ENCODE measurements at regions not wholly inside any gene's neighbourhood (a gene's known extent, or its start where the extent isn't known, plus 50 kb on each side); places are given as distances from the start of the nearest gene placed in this dataset.

GRCh38 chr5:77157732-77158532 lies 52.5 kb upstream of the PDE8B start:
- DNase-seq = no peak
- H3K36me3 ChIP-seq (ENCODE audit: control insufficient read depth in 1 of 2, insufficient read depth in 2 of 2, low read length in 2 of 2) = no peaks in the 10 kb centered on the region
- no peak overlapping the region for H3K4me2 ChIP-seq (ENCODE audit: low read length)
- no peak overlapping the region for H3K18ac ChIP-seq (ENCODE audit: low read length)
- H3K27me3 ChIP-seq (ENCODE audit: insufficient read depth, low read length) = no peaks in the 10 kb centered on the region
- no peak overlapping the region for H3K27ac ChIP-seq (ENCODE audit: low read depth, low read length)
- H3K9me3 ChIP-seq (ENCODE audit: insufficient read depth, low read depth, low read length) = no peaks in the 10 kb centered on the region
- H2BK120ac ChIP-seq (ENCODE audit: insufficient read depth, low read length, poor library complexity) = no peak overlapping the region
- no peak overlapping the region for H4K12ac ChIP-seq (ENCODE audit: low read depth, low read length)
- WGBS (ENCODE audit: extremely low coverage, insufficient coverage, insufficient read length) = no CpG with 5 or more reads among the region's 5 CpGs
- H4K8ac ChIP-seq (ENCODE audit: low read depth, low read length) = no peak overlapping the region
- H3K4me1 ChIP-seq (ENCODE audit: control insufficient read depth in 1 of 2, insufficient read depth in 2 of 2, low read length in 2 of 2) = no peaks in the 10 kb centered on the region
- H3K9ac ChIP-seq (ENCODE audit: low read length) = peak overlapping the region; percentile 19
- no peak overlapping the region for H3K23ac ChIP-seq (ENCODE audit: low read length)
- H3K14ac ChIP-seq (ENCODE audit: low read length) = no peak overlapping the region
- no peak overlapping the region for H3K4me3 ChIP-seq (ENCODE audit: low read depth, low read length)
- H4K91ac ChIP-seq (ENCODE audit: low read depth, low read length) = no peak overlapping the region
- H3K4ac ChIP-seq (ENCODE audit: low read depth, low read length) = no peak overlapping the region
- no peaks in the 10 kb centered on the region for H3K79me1 ChIP-seq (ENCODE audit: low read length)
- no peak overlapping the region for H2AK5ac ChIP-seq (ENCODE audit: low read length)
- H3K79me2 ChIP-seq (ENCODE audit: control insufficient read depth, insufficient read depth, low read length, poor library complexity) = no peaks in the 10 kb centered on the region
- H2BK12ac ChIP-seq (ENCODE audit: low read length) = no peak overlapping the region
- no peak overlapping the region for H2BK5ac ChIP-seq (ENCODE audit: low read depth, low read length, poor library complexity)
- no peak overlapping the region for H2AFZ ChIP-seq (ENCODE audit: insufficient read depth, low read length, poor library complexity)

DNA sequence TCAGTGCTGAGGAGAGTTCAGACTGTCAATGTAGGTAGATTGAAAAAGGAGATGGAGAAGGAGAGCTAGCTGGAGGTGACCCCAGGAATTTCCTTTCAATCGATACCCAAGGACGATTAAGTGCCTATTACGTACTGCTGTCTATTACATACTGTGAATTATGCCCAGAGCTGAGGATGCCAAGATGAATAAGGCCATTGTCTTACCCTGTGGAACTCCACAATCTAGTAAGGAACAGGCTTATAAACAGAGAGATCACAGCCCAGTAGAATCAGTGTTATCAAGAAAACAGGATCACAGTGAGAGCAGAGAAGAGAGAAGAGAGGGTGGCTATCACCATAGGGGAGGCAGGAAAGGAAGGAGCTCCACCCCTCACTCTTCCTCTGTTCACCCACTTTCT lies 54.1 kb upstream of the PDE8B start:
- Histone ChIP-seq H3K9ac (ENCODE audit: low read length) (no peak overlapping the region), H2AK5ac (ENCODE audit: low read length) (no peak overlapping the region), H3K18ac (ENCODE audit: low read length) (no peak overlapping the region), H3K4me1 (ENCODE audit: control insufficient read depth in 1 of 2, insufficient read depth in 2 of 2, low read length in 2 of 2) (no peaks in the 10 kb centered on the region), H4K12ac (ENCODE audit: low read depth, low read length) (no peak overlapping the region), H3K4me2 (ENCODE audit: low read length) (no peak overlapping the region), H2BK5ac (ENCODE audit: low read depth, low read length, poor library complexity) (no peak overlapping the region), H3K23ac (ENCODE audit: low read length) (no peak overlapping the region), H3K9me3 (ENCODE audit: insufficient read depth, low read depth, low read length) (no peaks in the 10 kb centered on the region), H2AFZ (ENCODE audit: insufficient read depth, low read length, poor library complexity) (no peak overlapping the region), H2BK120ac (ENCODE audit: insufficient read depth, low read length, poor library complexity) (no peak overlapping the region), H3K14ac (ENCODE audit: low read length) (no peak overlapping the region), H4K91ac (ENCODE audit: low read depth, low read length) (no peak overlapping the region), H2BK12ac (ENCODE audit: low read length) (no peak overlapping the region), H4K8ac (ENCODE audit: low read depth, low read length) (no peak overlapping the region), H3K79me1 (ENCODE audit: low read length) (no peaks in the 10 kb centered on the region), H3K27ac (ENCODE audit: low read depth, low read length) (no peak overlapping the region), H3K79me2 (ENCODE audit: control insufficient read depth, insufficient read depth, low read length, poor library complexity) (no peaks in the 10 kb centered on the region), H3K27me3 (ENCODE audit: insufficient read depth, low read length) (no peaks in the 10 kb centered on the region), H3K36me3 (ENCODE audit: control insufficient read depth in 1 of 2, insufficient read depth in 2 of 2, low read length in 2 of 2) (no peaks in the 10 kb centered on the region), H3K4me3 (ENCODE audit: low read depth, low read length) (no peak overlapping the region), H3K4ac (ENCODE audit: low read depth, low read length) (no peak overlapping the region)
- no CpG with 5 or more reads among the region's 3 CpGs for WGBS (ENCODE audit: extremely low coverage, insufficient coverage, insufficient read length)
- DNase-seq = no peak

- H3K9ac ChIP-seq (ENCODE audit: low read length) = no peak overlapping the region
- no peak overlapping the region for H2AFZ ChIP-seq (ENCODE audit: insufficient read depth, low read length, poor library complexity)
- H3K18ac ChIP-seq (ENCODE audit: low read length) = no peak overlapping the region
- no CpG with 5 or more reads among the region's 8 CpGs for WGBS (ENCODE audit: extremely low coverage, insufficient coverage, insufficient read length)
- H3K79me2 ChIP-seq (ENCODE audit: control insufficient read depth, insufficient read depth, low read length, poor library complexity) = no peaks in the 10 kb centered on the region
- H3K4me3 ChIP-seq (ENCODE audit: low read depth, low read length) = no peak overlapping the region
- no peak overlapping the region for H2BK120ac ChIP-seq (ENCODE audit: insufficient read depth, low read length, poor library complexity)
- DNase-seq = no peak
- H3K23ac ChIP-seq (ENCODE audit: low read length) = no peak overlapping the region
- no peak overlapping the region for H3K27ac ChIP-seq (ENCODE audit: low read depth, low read length)
- H3K4me2 ChIP-seq (ENCODE audit: low read length) = no peak overlapping the region
- no peak overlapping the region for H2AK5ac ChIP-seq (ENCODE audit: low read length)
- no peak overlapping the region for H4K91ac ChIP-seq (ENCODE audit: low read depth, low read length)
- H3K9me3 ChIP-seq (ENCODE audit: insufficient read depth, low read depth, low read length) = no peaks in the 10 kb centered on the region
- H3K36me3 ChIP-seq (ENCODE audit: control insufficient read depth in 1 of 2, insufficient read depth in 2 of 2, low read length in 2 of 2) = no peaks in the 10 kb centered on the region
- H4K8ac ChIP-seq (ENCODE audit: low read depth, low read length) = no peak overlapping the region
- no peak overlapping the region for H2BK5ac ChIP-seq (ENCODE audit: low read depth, low read length, poor library complexity)
- H3K14ac ChIP-seq (ENCODE audit: low read length) = no peak overlapping the region
- H3K27me3 ChIP-seq (ENCODE audit: insufficient read depth, low read length) = no peaks in the 10 kb centered on the region
- no peaks in the 10 kb centered on the region for H3K4me1 ChIP-seq (ENCODE audit: control insufficient read depth in 1 of 2, insufficient read depth in 2 of 2, low read length in 2 of 2)
- H4K12ac ChIP-seq (ENCODE audit: low read depth, low read length) = no peak overlapping the region
- H2BK12ac ChIP-seq (ENCODE audit: low read length) = no peak overlapping the region
- H3K79me1 ChIP-seq (ENCODE audit: low read length) = no peaks in the 10 kb centered on the region
- no peak overlapping the region for H3K4ac ChIP-seq (ENCODE audit: low read depth, low read length)
Observed at GRCh38 chr5:77155179-77155785, 55.2 kb upstream of the PDE8B start.

DNA sequence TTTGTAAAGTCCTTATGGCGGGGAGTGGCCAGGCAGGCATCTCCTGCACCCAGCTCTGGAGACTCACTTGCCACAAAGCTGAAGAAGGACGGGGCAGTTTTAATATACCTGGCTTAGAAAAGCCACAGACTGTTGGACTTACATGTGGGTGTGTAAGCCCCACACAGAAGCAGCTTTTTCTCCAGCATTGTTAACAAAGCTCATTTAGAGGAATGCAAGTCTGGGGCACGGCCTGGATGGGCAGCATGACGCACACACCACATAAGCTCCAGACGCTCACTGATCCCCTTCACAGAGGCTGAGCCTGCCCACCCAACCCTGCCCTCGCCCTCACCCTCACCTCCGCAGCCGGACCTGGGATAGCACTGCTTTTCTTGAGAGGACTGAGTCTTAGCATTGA lies 58.0 kb upstream of the PDE8B start:
- Histone ChIP-seq H3K9me3 (ENCODE audit: insufficient read depth, low read depth, low read length) (no peaks in the 10 kb centered on the region), H3K4me3 (ENCODE audit: low read depth, low read length) (no peak overlapping the region), H3K36me3 (ENCODE audit: control insufficient read depth in 1 of 2, insufficient read depth in 2 of 2, low read length in 2 of 2) (no peaks in the 10 kb centered on the region), H3K4ac (ENCODE audit: low read depth, low read length) (no peak overlapping the region), H3K79me2 (ENCODE audit: control insufficient read depth, insufficient read depth, low read length, poor library complexity) (no peaks in the 10 kb centered on the region), H3K79me1 (ENCODE audit: low read length) (no peaks in the 10 kb centered on the region), H3K27ac (ENCODE audit: low read depth, low read length) (no peak overlapping the region), H3K14ac (ENCODE audit: low read length) (no peak overlapping the region), H2AFZ (ENCODE audit: insufficient read depth, low read length, poor library complexity) (no peak overlapping the region), H3K9ac (ENCODE audit: low read length) (no peak overlapping the region), H4K8ac (ENCODE audit: low read depth, low read length) (no peak overlapping the region), H3K27me3 (ENCODE audit: insufficient read depth, low read length) (no peaks in the 10 kb centered on the region), H2BK120ac (ENCODE audit: insufficient read depth, low read length, poor library complexity) (no peak overlapping the region), H3K4me1 (ENCODE audit: control insufficient read depth in 1 of 2, insufficient read depth in 2 of 2, low read length in 2 of 2) (no peaks in the 10 kb centered on the region), H4K12ac (ENCODE audit: low read depth, low read length) (no peak overlapping the region), H3K4me2 (ENCODE audit: low read length) (no peak overlapping the region), H3K18ac (ENCODE audit: low read length) (no peak overlapping the region), H4K91ac (ENCODE audit: low read depth, low read length) (no peak overlapping the region), H2AK5ac (ENCODE audit: low read length) (no peak overlapping the region), H2BK12ac (ENCODE audit: low read length) (no peak overlapping the region), H3K23ac (ENCODE audit: low read length) (no peak overlapping the region), H2BK5ac (ENCODE audit: low read depth, low read length, poor library complexity) (no peak overlapping the region)
- DNase-seq = no peak
- WGBS (ENCODE audit: extremely low coverage, insufficient coverage, insufficient read length) = no CpG with 5 or more reads among the region's 8 CpGs
